T-helper 17 cell (primary cell): ENCODE measurements at regions not wholly inside any gene's neighbourhood (a gene's known extent, or its start where the extent isn't known, plus 50 kb on each side); places are given as distances from the start of the nearest gene placed in this dataset.

ENCODE experiments used
- ATAC-seq: fragments of 150-1000 bp; cut with Tn5 transposase; 2 replicates; pipeline ENCODE4 v1.10.0; 2021; ENCODE audit warnings: mild to moderate bottlenecking, moderate library complexity
- DNase-seq, 3 donors: peaks; one replicate each; pipeline versions ENCODE4 v3.0.0 to v3.0.0-alpha.2; 2020 to 2021
- H3K9me3 ChIP-seq: one replicate; pipeline ENCODE4 v1.7.0; 2013; ENCODE audit warnings: low read length, mild to moderate bottlenecking; ENCODE audit not compliant: control insufficient read depth, poor library complexity, severe bottlenecking
- H3K27ac Mint-ChIP-seq: one replicate; pipeline ENCODE4 v1.8.0; 2022; ENCODE audit warnings: mild to moderate bottlenecking, moderate library complexity, mixed read lengths
- H3K27me3 Mint-ChIP-seq: one replicate; pipeline ENCODE4 v1.8.0; 2022; ENCODE audit warnings: mixed read lengths
- H3K36me3 Mint-ChIP-seq: one replicate; pipeline ENCODE4 v1.8.0; 2022; ENCODE audit warnings: low read depth, mixed read lengths
- H3K4me1 Mint-ChIP-seq: one replicate; pipeline ENCODE4 v1.8.0; 2022; ENCODE audit warnings: mild to moderate bottlenecking, mixed read lengths
- H3K4me3 Mint-ChIP-seq: one replicate; pipeline ENCODE4 v1.8.0; 2022; ENCODE audit warnings: mild to moderate bottlenecking, moderate library complexity, mixed read lengths

GRCh38 chr2:120919771-120920453 lies 184.2 kb downstream of the GLI2 start:
- Mint-ChIP-seq H3K4me3 (no peak overlapping the region), H3K4me1 (peaks cover 2% of the 10 kb centered on the region), H3K36me3 (no peaks in the 10 kb centered on the region), H3K27me3 (peaks cover 14% of the 10 kb centered on the region), H3K27ac (no peak overlapping the region)
- DNase-seq = no peak
- H3K9me3 ChIP-seq = no peaks in the 10 kb centered on the region
- ATAC-seq = no peak

- DNase-seq (no peak), ATAC-seq (no peak)
- Mint-ChIP-seq H3K27me3 (peaks cover 13% of the 10 kb centered on the region), H3K27ac (no peak overlapping the region), H3K36me3 (no peaks in the 10 kb centered on the region), H3K4me1 (peaks cover 2% of the 10 kb centered on the region), H3K4me3 (no peak overlapping the region)
- no peaks in the 10 kb centered on the region for H3K9me3 ChIP-seq
Measured at GRCh38 chr2:120920454-120921148, 184.9 kb downstream of the GLI2 start.

GRCh38 chr2:120921457-120921856 lies 185.8 kb downstream of the GLI2 start:
- H3K36me3 Mint-ChIP-seq = no peaks in the 10 kb centered on the region
- H3K27me3 Mint-ChIP-seq = peaks cover 8% of the 10 kb centered on the region
- ATAC-seq (no peak), DNase-seq (no peak)
- no peak overlapping the region for H3K4me3 Mint-ChIP-seq
- no peak overlapping the region for H3K27ac Mint-ChIP-seq
- no peaks in the 10 kb centered on the region for H3K9me3 ChIP-seq
- no peaks in the 10 kb centered on the region for H3K4me1 Mint-ChIP-seq

- Mint-ChIP-seq H3K36me3 (no peaks in the 10 kb centered on the region), H3K4me3 (no peak overlapping the region)
- no peak for ATAC-seq
Measured at GRCh38 chr2:120922571-120923332, 187.1 kb downstream of the GLI2 start.

GRCh38 chr2:120923426-120923825 lies 187.8 kb downstream of the GLI2 start:
- ATAC-seq (no peak), DNase-seq (no peak)
- Mint-ChIP-seq H3K4me1 (no peaks in the 10 kb centered on the region), H3K4me3 (no peak overlapping the region), H3K27ac (no peak overlapping the region), H3K27me3 (peaks cover 8% of the 10 kb centered on the region), H3K36me3 (no peaks in the 10 kb centered on the region)
- H3K9me3 ChIP-seq = no peaks in the 10 kb centered on the region

More at GRCh38 chr2:120922571-120923332, 187.1 kb downstream of the GLI2 start:
- Mint-ChIP-seq H3K27ac (no peak overlapping the region), H3K27me3 (peaks cover 8% of the 10 kb centered on the region), H3K4me1 (no peaks in the 10 kb centered on the region)
- DNase-seq = no peak
- H3K9me3 ChIP-seq = no peaks in the 10 kb centered on the region

- Mint-ChIP-seq H3K4me1 (no peaks in the 10 kb centered on the region), H3K4me3 (no peak overlapping the region), H3K36me3 (no peaks in the 10 kb centered on the region), H3K27me3 (peaks cover 6% of the 10 kb centered on the region), H3K27ac (no peak overlapping the region)
- no peak for ATAC-seq
- no peaks in the 10 kb centered on the region for H3K9me3 ChIP-seq
- DNase-seq = no peak
Measured at GRCh38 chr2:120924924-120925323, 189.3 kb downstream of the GLI2 start.

- no peak overlapping the region for H3K27ac Mint-ChIP-seq
- no peaks in the 10 kb centered on the region for H3K9me3 ChIP-seq
- H3K27me3 Mint-ChIP-seq = no peaks in the 10 kb centered on the region
- DNase-seq (no peak), ATAC-seq (no peak)
- H3K4me1 Mint-ChIP-seq = no peaks in the 10 kb centered on the region
- H3K4me3 Mint-ChIP-seq = no peak overlapping the region
- no peaks in the 10 kb centered on the region for H3K36me3 Mint-ChIP-seq
Measured at GRCh38 chr2:120926463-120927264, 191.0 kb downstream of the GLI2 start.

- Mint-ChIP-seq H3K27ac (no peak overlapping the region), H3K4me1 (no peaks in the 10 kb centered on the region), H3K4me3 (no peak overlapping the region), H3K27me3 (no peaks in the 10 kb centered on the region), H3K36me3 (no peaks in the 10 kb centered on the region)
- ATAC-seq = no peak
- no peaks in the 10 kb centered on the region for H3K9me3 ChIP-seq
- DNase-seq = no peak
Measured at GRCh38 chr2:120927265-120927628, 191.6 kb downstream of the GLI2 start.

- H3K4me1 Mint-ChIP-seq = no peaks in the 10 kb centered on the region
- no peaks in the 10 kb centered on the region for H3K36me3 Mint-ChIP-seq
- H3K9me3 ChIP-seq = no peaks in the 10 kb centered on the region
- peaks cover 7% of the 10 kb centered on the region for H3K27me3 Mint-ChIP-seq
- ATAC-seq (no peak), DNase-seq (no peak)
- H3K4me3 Mint-ChIP-seq = no peak overlapping the region
- no peak overlapping the region for H3K27ac Mint-ChIP-seq
Measured at GRCh38 chr2:120929829-120930228, 194.2 kb downstream of the GLI2 start.

GRCh38 chr2:120930236-120930635 lies 194.6 kb downstream of the GLI2 start:
- Mint-ChIP-seq H3K36me3 (no peaks in the 10 kb centered on the region), H3K4me3 (no peak overlapping the region), H3K4me1 (no peaks in the 10 kb centered on the region), H3K27me3 (peaks cover 9% of the 10 kb centered on the region), H3K27ac (no peak overlapping the region)
- DNase-seq (no peak), ATAC-seq (no peak)
- no peaks in the 10 kb centered on the region for H3K9me3 ChIP-seq

GRCh38 chr2:120930864-120931263 lies 195.2 kb downstream of the GLI2 start:
- H3K4me1 Mint-ChIP-seq = no peaks in the 10 kb centered on the region

GRCh38 chr2:120932472-120932871 lies 196.8 kb downstream of the GLI2 start:
- ATAC-seq (no peak), DNase-seq (no peak)
- Mint-ChIP-seq H3K27me3 (peaks cover 16% of the 10 kb centered on the region), H3K4me3 (no peak overlapping the region), H3K27ac (no peak overlapping the region), H3K4me1 (no peaks in the 10 kb centered on the region), H3K36me3 (no peaks in the 10 kb centered on the region)
- H3K9me3 ChIP-seq = no peaks in the 10 kb centered on the region

More at GRCh38 chr2:120930864-120931263, 195.2 kb downstream of the GLI2 start:
- no peaks in the 10 kb centered on the region for H3K9me3 ChIP-seq
- H3K4me3 Mint-ChIP-seq = no peak overlapping the region
- H3K36me3 Mint-ChIP-seq = no peaks in the 10 kb centered on the region
- no peak for DNase-seq
- no peak overlapping the region for H3K27ac Mint-ChIP-seq
- no peak for ATAC-seq
- peaks cover 15% of the 10 kb centered on the region for H3K27me3 Mint-ChIP-seq

- H3K27ac Mint-ChIP-seq = no peak overlapping the region
- no peak overlapping the region for H3K4me3 Mint-ChIP-seq
- no peaks in the 10 kb centered on the region for H3K36me3 Mint-ChIP-seq
- DNase-seq (no peak), ATAC-seq (no peak)
- no peaks in the 10 kb centered on the region for H3K9me3 ChIP-seq
- peaks cover 16% of the 10 kb centered on the region for H3K27me3 Mint-ChIP-seq
- no peaks in the 10 kb centered on the region for H3K4me1 Mint-ChIP-seq
Measured at GRCh38 chr2:120932881-120933280, 197.2 kb downstream of the GLI2 start.
